Occipital lobe (tissue), 1 donor: ENCODE measurements at regions not wholly inside any gene's neighbourhood (a gene's known extent, or its start where the extent isn't known, plus 50 kb on each side); places are given as distances from the start of the nearest gene placed in this dataset.
A peak's percentile ranks its signal among the peaks of the same experiment; 100 is the strongest.
"Not testable (repeated sequence)": the region's sequence is repeated elsewhere in the genome, so short reads cannot be mapped to it uniquely, and the experiment has no call there.

Source experiments
- DNase-seq: peaks from one replicate; lab custom pipeline; 2025; lab: John Stamatoyannopoulos, UW

- DNase-seq, result no peak
Observed at GRCh38 chr18:25568986-25569385, 217.0 kb upstream of the ZNF521 start.

DNA sequence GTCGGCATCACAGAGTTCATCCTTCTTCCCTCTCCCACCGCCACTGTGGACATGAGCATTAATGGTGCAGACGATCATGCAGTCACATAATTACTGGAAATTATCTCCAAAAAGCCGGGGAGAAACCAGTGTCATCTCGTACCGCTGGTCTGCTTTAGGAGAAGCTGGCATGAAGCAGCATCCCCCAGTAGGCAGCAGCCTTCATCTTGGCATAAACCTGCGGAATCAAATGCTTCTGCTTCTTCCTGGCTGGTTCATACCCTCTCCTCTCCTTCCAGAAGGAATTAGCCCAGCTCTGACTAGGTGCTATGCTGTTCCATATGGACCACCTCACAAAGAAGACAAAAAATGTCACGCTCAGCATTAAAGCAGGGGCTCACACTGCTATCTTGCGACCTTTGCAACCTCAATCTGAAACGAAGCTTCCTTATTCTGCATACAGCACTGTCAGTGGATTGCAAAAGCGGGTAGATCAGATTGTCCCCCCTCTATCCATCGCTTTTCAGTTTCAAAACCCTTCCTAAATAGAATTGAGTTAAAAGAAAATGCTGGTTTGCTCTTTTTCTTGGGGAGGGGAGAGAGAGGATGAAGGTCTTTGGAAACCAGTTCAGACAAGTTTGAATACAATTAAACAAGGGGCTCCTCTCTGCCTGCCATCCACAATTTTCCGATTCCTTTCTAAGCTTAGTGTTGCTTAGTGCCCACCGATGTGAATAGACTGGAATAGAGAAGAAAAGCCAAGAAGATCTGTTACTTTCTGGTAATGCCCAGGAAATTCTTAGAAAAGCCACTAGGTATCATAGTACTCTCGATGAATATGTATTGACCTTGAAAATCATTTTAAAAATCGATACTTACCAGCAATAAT lies 212.1 kb upstream of the ZNF521 start:
- DNase-seq, result no peak

DNA sequence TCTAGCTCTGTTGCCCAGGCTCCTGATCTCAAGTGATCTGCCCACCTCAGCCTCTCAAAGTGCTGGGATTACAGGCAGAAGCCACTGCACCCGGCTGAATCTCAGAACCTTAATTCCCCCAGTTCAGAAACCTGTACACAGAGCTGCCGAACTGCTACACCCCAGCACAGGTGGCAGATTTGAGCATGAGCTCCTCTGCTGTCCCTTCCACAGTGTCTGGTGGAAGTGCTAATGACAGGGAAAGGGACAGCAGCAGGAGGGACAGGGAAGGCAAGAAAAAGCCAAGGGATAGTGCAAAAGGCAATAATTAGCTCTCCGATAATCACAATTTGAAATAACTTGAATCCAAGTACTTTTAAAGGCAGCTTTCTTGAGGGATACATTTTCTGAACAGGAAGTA lies 211.4 kb upstream of the ZNF521 start:
- DNase-seq, result no peak

GRCh38 chr18:25561918-25562317 lies 210.0 kb upstream of the ZNF521 start:
- DNase-seq, result no peak

- no peak for DNase-seq
Observed at GRCh38 chr18:25560369-25560768, 208.4 kb upstream of the ZNF521 start.

GRCh38 chr18:25557011-25557410 lies 205.0 kb upstream of the ZNF521 start:
- no peak for DNase-seq

- DNase-seq, result no peak
Observed at GRCh38 chr18:25553631-25554263, 201.8 kb upstream of the ZNF521 start.

DNA sequence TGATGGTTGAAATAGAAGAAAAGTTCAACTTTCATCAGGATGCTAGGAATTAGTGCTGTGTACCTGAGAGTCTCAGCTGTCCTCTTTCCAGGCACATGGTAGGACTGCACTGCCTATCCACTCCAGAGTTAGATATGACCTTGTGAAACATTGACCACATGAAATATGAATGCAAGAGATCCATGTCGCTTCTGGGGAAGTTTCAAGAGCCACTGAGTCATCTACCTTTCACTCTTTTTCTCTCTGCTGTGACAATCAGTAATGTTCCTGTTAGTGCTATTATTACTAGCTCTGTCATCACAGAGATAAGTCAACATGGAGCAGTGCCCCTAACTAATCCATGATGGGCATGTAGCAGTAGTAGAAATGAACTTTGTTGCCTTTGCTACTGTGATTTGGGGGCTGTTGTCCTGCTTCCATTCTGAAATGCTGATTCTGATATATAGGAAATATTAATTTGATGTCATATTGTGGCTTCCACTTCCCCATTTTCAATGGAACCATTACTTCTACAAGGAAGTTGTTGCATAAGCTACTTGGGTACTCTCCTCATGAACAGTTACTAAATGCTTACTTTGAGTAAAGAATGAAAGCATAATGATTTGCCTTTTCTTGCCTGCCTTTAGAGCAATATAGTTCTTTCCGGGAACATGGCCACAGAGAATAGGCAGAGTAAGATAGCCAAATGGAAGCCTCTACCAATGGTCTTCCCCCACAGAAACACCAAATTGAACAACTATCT lies 192.8 kb upstream of the ZNF521 start:
- DNase-seq, result no peak

DNA sequence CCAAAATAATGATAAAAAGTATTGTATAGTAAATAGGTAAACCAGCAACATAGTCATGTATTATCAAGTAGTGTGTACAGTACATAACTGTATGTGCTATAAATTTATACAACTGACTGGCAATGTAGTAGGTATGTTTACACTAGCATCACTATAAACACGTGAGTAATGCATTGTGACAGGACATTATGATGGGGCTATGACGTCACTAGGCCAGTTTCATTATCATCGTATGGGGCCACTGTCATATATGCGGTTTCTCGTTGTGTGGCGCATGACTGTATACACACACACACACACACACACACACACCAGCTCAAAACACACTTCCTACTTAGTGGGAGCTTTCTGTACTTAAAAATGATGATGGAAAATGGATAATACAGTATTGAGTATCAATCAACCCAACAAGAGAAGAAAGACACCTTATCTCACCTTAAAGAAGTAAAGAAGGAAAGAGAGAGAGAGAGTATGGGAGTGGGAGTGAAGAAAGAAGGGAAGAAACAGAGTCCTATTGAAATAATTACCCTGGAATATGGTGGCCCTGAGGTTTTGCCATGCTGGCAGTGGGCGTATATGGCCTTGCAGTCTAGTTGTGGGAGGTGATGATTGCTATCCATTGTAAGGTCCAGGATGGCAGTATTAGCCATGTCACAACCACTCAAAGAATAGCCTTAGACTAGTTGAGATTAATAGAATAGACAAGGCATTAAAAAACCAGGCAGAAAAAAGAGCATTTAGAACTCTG lies 186.4 kb upstream of the ZNF521 start:
- no peak for DNase-seq

DNA sequence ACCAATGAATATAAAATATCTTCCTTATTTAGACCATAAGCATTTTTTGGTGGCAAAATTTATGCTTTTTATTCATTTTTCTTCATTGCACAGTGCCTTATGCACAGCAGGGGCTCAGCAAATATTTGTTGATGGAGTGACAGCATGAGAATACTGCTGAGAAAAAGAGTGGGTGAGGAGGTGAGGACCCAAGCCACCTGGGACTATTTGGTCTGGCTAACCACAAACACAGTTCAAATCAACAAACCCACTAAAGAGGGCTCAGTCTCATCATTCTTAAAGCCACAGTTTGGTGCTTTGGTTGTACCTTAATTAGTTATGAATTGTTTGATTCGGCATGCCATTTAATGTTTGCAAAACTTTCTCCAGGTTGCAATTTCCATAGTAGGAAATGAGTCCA lies 183.5 kb upstream of the ZNF521 start:
- DNase-seq, result no peak

GRCh38 chr18:25534401-25534800 lies 182.4 kb upstream of the ZNF521 start:
- no peak for DNase-seq

GRCh38 chr18:25533218-25533617 lies 181.3 kb upstream of the ZNF521 start:
- no peak for DNase-seq

GRCh38 chr18:25531207-25531606 lies 179.2 kb upstream of the ZNF521 start:
- DNase-seq, result no peak

DNA sequence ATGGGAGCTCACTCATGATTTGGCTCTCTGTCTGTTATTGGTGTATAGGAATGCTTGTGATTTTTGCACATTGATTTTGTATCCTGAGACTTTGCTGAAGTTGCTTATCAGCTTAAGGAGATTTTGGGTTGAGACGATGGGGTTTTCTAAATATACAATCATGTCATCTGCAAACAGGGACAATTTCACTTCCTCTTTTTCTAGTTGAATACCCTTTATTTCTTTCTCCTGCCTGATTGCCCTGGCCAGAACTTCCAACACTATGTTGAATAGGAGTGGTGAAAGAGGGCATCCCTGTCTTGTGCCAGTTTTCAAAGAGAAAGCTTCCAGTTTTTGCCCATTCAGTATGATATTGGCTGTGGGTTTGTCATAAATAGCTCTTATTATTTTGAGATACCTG lies 173.8 kb upstream of the ZNF521 start:
- DNase-seq, result not testable (repeated sequence)

DNA sequence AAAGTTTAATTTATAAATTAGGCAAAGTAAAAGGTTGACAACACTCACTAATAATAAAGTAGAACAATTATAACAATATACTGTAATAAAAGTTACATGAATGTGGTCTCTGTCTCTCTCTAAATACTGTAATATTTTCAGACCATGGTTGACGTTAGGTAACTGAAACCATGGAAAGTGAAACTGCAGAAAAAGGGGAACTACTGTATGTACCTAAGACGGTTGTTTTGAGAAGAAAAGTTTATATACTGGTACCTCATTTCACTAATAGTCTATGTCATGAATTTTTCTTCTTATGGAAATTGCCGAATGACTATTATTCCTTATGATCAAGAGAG lies 166.7 kb upstream of the ZNF521 start:
- DNase-seq, result no peak

DNA sequence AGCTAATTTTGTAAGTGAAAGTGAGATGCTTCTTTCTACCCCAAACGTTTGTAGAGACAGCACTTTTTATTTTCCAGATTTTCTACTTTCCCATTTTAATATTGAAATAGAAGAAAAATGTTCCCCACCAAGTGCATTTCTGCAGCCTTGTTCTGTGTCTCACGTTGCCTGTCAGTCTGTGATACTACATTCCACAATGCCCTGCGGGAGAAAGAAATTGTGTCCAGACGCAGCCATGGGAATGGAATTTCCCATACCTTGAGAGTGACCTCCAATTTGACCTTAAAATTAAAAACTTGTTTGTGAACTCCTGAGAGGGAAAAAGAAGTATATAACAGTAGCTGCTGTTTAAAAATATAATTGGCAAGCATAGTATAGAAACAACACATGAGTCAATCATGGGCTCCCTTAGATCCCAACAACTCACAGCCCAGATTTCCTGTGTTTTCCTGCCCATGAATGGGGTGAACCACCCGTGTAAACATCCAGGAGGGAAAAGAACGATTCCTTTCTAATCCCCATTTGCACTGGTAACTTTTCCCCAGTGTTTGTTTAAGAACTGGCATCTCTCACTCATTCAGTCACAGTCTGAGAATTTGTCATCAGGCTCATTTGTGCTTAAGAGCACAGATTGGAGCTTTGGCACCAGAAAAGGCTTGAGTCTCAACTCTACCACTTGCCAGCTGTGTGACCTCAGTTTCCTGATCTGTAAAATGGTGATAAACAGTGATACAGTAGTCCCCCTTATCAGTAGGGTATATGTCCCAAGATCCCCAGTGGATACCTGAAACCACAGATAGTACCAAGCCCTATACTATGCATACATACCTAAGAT lies 166.1 kb upstream of the ZNF521 start:
- no peak for DNase-seq

DNA sequence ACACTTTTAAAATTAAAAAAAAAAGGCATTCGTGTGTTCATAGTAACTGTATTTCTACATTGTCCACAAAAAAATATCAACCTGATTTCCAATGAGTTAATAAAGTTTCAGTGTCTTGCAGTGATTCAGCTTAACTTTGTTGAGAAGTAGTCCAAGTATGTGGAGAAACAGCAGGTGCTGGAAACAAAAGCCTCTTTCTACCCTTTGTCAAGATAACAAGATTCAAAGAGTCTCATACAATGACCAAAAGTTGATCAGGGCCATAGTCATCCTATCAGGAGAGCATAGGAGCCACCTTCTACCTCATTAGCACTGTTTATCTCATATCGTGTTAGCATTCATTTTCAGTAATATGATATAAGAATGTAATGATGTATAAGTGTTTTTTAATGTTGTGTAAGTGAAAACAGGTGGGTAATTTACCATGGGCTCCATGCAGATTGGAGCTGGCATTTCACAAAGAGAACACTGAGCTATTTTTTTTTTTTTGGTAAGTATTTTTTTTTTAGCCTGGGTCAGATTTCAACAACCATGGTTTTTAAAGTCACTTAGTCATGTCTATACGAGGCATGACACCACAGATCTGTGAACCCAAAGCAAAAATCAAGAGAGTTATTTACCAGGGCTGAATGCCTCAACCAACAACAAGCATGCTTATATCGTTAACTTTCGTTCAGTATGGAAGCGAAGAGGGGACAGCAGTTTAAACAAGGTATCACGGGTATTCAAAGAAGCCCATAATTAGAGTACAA lies 165.0 kb upstream of the ZNF521 start:
- no peak for DNase-seq

- DNase-seq, result no peak
Observed at GRCh38 chr18:25516121-25516520, 164.2 kb upstream of the ZNF521 start.

GRCh38 chr18:25510096-25510495 lies 158.1 kb upstream of the ZNF521 start:
- no peak for DNase-seq

DNA sequence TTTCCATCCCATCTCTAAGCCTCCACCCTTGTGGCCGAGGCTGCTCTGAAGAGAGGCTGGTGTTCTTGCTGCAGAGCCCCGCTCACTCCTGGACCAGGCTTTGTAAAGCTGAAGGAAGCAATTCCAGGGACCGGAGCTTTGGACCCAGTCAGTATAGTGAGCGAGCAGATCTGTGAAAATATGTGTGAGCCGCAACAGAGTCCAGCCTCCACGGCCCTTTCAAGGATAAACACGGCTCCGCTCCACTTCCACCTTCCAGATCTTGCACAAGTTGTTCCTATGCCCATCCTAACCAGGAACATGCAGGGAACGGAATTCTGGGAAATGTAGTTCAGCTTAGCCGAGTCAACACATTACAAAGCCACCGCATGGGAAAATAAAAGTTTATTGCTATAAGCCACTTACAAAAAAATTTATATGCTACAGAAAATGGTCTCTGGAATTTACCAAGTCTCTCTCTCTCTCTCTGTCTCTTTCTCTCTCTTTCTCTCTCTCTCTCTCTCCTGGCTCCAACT lies 151.7 kb upstream of the ZNF521 start:
- DNase-seq, result peak; percentile 53
